Left forelimb (tissue), 1 donor: ENCODE measurements at regions not wholly inside any gene's neighbourhood (a gene's known extent, or its start where the extent isn't known, plus 50 kb on each side); places are given as distances from the start of the nearest gene placed in this dataset.
A peak's percentile ranks its signal among the peaks of the same experiment; 100 is the strongest.
"Not testable (repeated sequence)": the region's sequence is repeated elsewhere in the genome, so short reads cannot be mapped to it uniquely, and the experiment has no call there.

ENCODE experiments used
- DNase-seq: peaks from one replicate; pipeline ENCODE4 v3.0.0-alpha.2; 2018; ENCODE audit warnings: low spot score

- peak; percentile 49 for DNase-seq
These were observed 66.4 kb upstream of the RAB6C start for GRCh38 chr2:129912871-129913694.

GRCh38 chr2:129913695-129914495 lies 65.6 kb upstream of the RAB6C start:
- DNase-seq, result peak; percentile 46

GRCh38 chr2:129914538-129915302 lies 64.7 kb upstream of the RAB6C start:
- DNase-seq, result no peak

GRCh38 chr2:129915303-129915840 lies 64.1 kb upstream of the RAB6C start:
- DNase-seq, result no peak

GRCh38 chr2:129918604-129919003 lies 60.9 kb upstream of the RAB6C start:
- DNase-seq, result no peak

GRCh38 chr2:129922571-129923264 lies 56.7 kb upstream of the RAB6C start:
- no peak for DNase-seq

- peak; percentile 41 for DNase-seq
These were observed 56.0 kb upstream of the RAB6C start for GRCh38 chr2:129923265-129924091.

GRCh38 chr2:129924115-129924514 lies 55.4 kb upstream of the RAB6C start:
- not testable (repeated sequence) for DNase-seq

GRCh38 chr2:129925381-129925780 lies 54.1 kb upstream of the RAB6C start:
- no peak for DNase-seq

- DNase-seq, result no peak
These were observed 51.8 kb upstream of the RAB6C start for GRCh38 chr2:129927696-129928095.

GRCh38 chr2:129929321-129930290 lies 49.9 kb upstream of the RAB6C start:
- DNase-seq, result no peak
